DOHH2 (cell line): ENCODE measurements at regions not wholly inside any gene's neighbourhood (a gene's known extent, or its start where the extent isn't known, plus 50 kb on each side); places are given as distances from the start of the nearest gene placed in this dataset.

Source experiments
- H3F3A ChIP-seq: fragments of 200-600 bp; sonication (generic), shearing (Covaris generic); 2 replicates; pipeline ENCODE4 v1.6.0; 2016; ENCODE audit warnings: antibody characterized with exemption, mild to moderate bottlenecking; ENCODE audit not compliant: control insufficient read depth, insufficient read depth
- H3K27ac ChIP-seq: fragments of 200-600 bp; sonication (generic); 2 replicates; pipeline ENCODE4 v1.5.1; 2014; ENCODE audit warnings: low read depth, mild to moderate bottlenecking, low read length, moderate library complexity
- H3K27me3 ChIP-seq: fragments of 200-600 bp; sonication (generic); 2 replicates; pipeline ENCODE4 v1.6.1; 2014; ENCODE audit warnings: mild to moderate bottlenecking, low read length, mixed read lengths; ENCODE audit not compliant: control insufficient read depth
- H3K36me3 ChIP-seq: fragments of 200-600 bp; sonication (generic); 2 replicates; pipeline ENCODE4 v1.6.1; 2014; ENCODE audit warnings: mild to moderate bottlenecking, low read length, moderate library complexity, mixed read lengths; ENCODE audit not compliant: control insufficient read depth
- H3K4me1 ChIP-seq: fragments of 200-600 bp; sonication (generic); 2 replicates; pipeline ENCODE4 v1.6.1; 2014; ENCODE audit warnings: mild to moderate bottlenecking, low read length, mixed read lengths; ENCODE audit not compliant: control insufficient read depth
- H3K4me2 ChIP-seq: fragments of 200-600 bp; sonication (generic); 2 replicates; pipeline ENCODE4 v1.6.0; 2014; ENCODE audit warnings: mild to moderate bottlenecking, low read length, moderate library complexity
- H3K4me3 ChIP-seq: fragments of 200-600 bp; sonication (generic); 2 replicates; pipeline ENCODE4 v1.5.1; 2014; ENCODE audit warnings: mild to moderate bottlenecking, low read length, mixed read lengths
- H3K79me2 ChIP-seq: fragments of 200-600 bp; sonication (generic); 2 replicates; pipeline ENCODE4 v1.6.1; 2014; ENCODE audit warnings: mild to moderate bottlenecking, low read length, mixed read lengths; ENCODE audit not compliant: control insufficient read depth
- H3K9me2 ChIP-seq: fragments of 200-600 bp; sonication (generic); replicated peaks from 2 replicates; pipeline ENCODE4 v1.6.1; 2014; ENCODE audit warnings: mild to moderate bottlenecking, low read length, mixed read lengths; ENCODE audit not compliant: control insufficient read depth
- H3K9me3 ChIP-seq: fragments of 200-600 bp; sonication (generic); 2 replicates; pipeline ENCODE4 v1.6.1; 2014; ENCODE audit warnings: antibody characterized with exemption, low read length, mixed read lengths; ENCODE audit not compliant: control insufficient read depth, insufficient read depth
- H4K20me1 ChIP-seq: fragments of 200-600 bp; sonication (generic); 2 replicates; pipeline ENCODE4 v1.6.0; 2014; ENCODE audit warnings: low read depth, mild to moderate bottlenecking, antibody characterized with exemption, low read length, moderate library complexity; ENCODE audit not compliant: control insufficient read depth, insufficient read depth
- CTCF ChIP-seq: fragments of 200-600 bp; sonication (generic); IDR thresholded peaks from one replicate; pipeline ENCODE4 v1.5.1; 2014; ENCODE audit warnings: antibody characterized with exemption, mild to moderate bottlenecking, low read depth, low read length; ENCODE audit not compliant: poor library complexity, severe bottlenecking
- EZH2phosphoT487 ChIP-seq: fragments of 200-600 bp; sonication (generic); IDR thresholded peaks from 2 replicates; pipeline ENCODE4 v1.6.1; 2017; ENCODE audit warnings: borderline replicate concordance, mild to moderate bottlenecking, antibody characterized with exemption, low read length, moderate library complexity, mixed read lengths

GRCh38 chr10:78659598-78659967, 409.2 kb upstream of the ZMIZ1 start:
- Histone ChIP-seq H3F3A (peaks cover 19% of the 10 kb centered on the region), H3K79me2 (no peaks in the 10 kb centered on the region), H3K27me3 (no peaks in the 10 kb centered on the region), H4K20me1 (no peaks in the 10 kb centered on the region), H3K9me3 (peaks cover 14% of the 10 kb centered on the region), H3K27ac (peak overlapping the region; percentile 98), H3K4me1 (peaks cover 46% of the 10 kb centered on the region), H3K36me3 (no peaks in the 10 kb centered on the region), H3K4me2 (peak overlapping the region; percentile 90), H3K4me3 (peak overlapping the region; percentile 71), H3K9me2 (no peaks in the 10 kb centered on the region)
- no peak for TF ChIP-seq CTCF
- TF ChIP-seq EZH2phosphoT487, result no peak

- Histone ChIP-seq H3F3A (peaks cover 19% of the 10 kb centered on the region), H3K27me3 (no peaks in the 10 kb centered on the region), H3K4me2 (no peak overlapping the region), H3K9me3 (peaks cover 24% of the 10 kb centered on the region), H3K4me3 (no peak overlapping the region), H3K79me2 (no peaks in the 10 kb centered on the region), H3K36me3 (no peaks in the 10 kb centered on the region), H3K9me2 (no peaks in the 10 kb centered on the region), H3K27ac (peak overlapping the region; percentile 98; the same call in 1 of the 2 replicates), H4K20me1 (no peaks in the 10 kb centered on the region), H3K4me1 (peaks cover 46% of the 10 kb centered on the region)
- TF ChIP-seq CTCF (no peak), EZH2phosphoT487 (no peak)
Observed at GRCh38 chr10:78660446-78661106, 408.2 kb upstream of the ZMIZ1 start.

- Histone ChIP-seq H3K4me1 (peaks cover 27% of the 10 kb centered on the region), H3F3A (peaks cover 10% of the 10 kb centered on the region), H3K27ac (no peak overlapping the region), H4K20me1 (no peaks in the 10 kb centered on the region), H3K36me3 (no peaks in the 10 kb centered on the region), H3K27me3 (no peaks in the 10 kb centered on the region), H3K4me2 (no peak overlapping the region), H3K9me3 (peaks cover 26% of the 10 kb centered on the region), H3K4me3 (no peak overlapping the region), H3K79me2 (no peaks in the 10 kb centered on the region), H3K9me2 (no peaks in the 10 kb centered on the region)
- TF ChIP-seq CTCF, result no peak
- no peak for TF ChIP-seq EZH2phosphoT487
Observed at GRCh38 chr10:78663721-78664120, 405.0 kb upstream of the ZMIZ1 start.
